Calu3 (cell line): ENCODE measurements at regions not wholly inside any gene's neighbourhood (a gene's known extent, or its start where the extent isn't known, plus 50 kb on each side); places are given as distances from the start of the nearest gene placed in this dataset.

ENCODE experiments used
- BruUV-seq: library from RNA; stranded (reverse); fragments of 400-500 nt; replicated peaks from 2 replicates; lab custom pipeline; 2021; lab: Mats Ljungman, UMichigan
- CTCF ChIA-PET: fragments of 300-600 bp; sonication (Branson Sonifier 250); formaldehyde crosslinking; loops from one replicate; lab custom pipeline; 2022; ENCODE audit warnings: antibody characterized with exemption; lab: Charles Lee
- DNase-seq: peaks from one replicate; pipeline ENCODE4 v3.0.0; 2022
- H3K27ac Mint-ChIP-seq: one replicate; pipeline ENCODE4 v1.8.0; 2022; ENCODE audit warnings: mixed read lengths; ENCODE audit not compliant: unreplicated experiment
- H3K27me3 Mint-ChIP-seq: one replicate; pipeline ENCODE4 v1.8.0; 2022; ENCODE audit warnings: mixed read lengths; ENCODE audit not compliant: unreplicated experiment
- H3K36me3 Mint-ChIP-seq: one replicate; pipeline ENCODE4 v1.8.0; 2022; ENCODE audit warnings: mild to moderate bottlenecking, moderate library complexity, mixed read lengths; ENCODE audit not compliant: insufficient read depth, unreplicated experiment
- H3K4me1 Mint-ChIP-seq: one replicate; pipeline ENCODE4 v1.8.0; 2022; ENCODE audit warnings: mild to moderate bottlenecking, low read depth, mixed read lengths; ENCODE audit not compliant: unreplicated experiment
- H3K4me3 Mint-ChIP-seq: one replicate; pipeline ENCODE4 v1.8.0; 2022; ENCODE audit warnings: mild to moderate bottlenecking, low read depth, moderate library complexity, mixed read lengths; ENCODE audit not compliant: unreplicated experiment
- H3K9me3 Mint-ChIP-seq: one replicate; pipeline ENCODE4 v1.8.0; 2022; ENCODE audit warnings: low read depth, mixed read lengths; ENCODE audit not compliant: unreplicated experiment
- intact Hi-C: fragments of 100-400 bp; cut with micrococcal nuclease; formaldehyde crosslinking; loops from one replicate; pipeline ENCODE4 v1.10.0; 2022; ENCODE audit not compliant: unreplicated experiment
- TF ChIP-seq, protein P1 (sequence below): fragments of 200-600 bp; IDR thresholded peaks from one replicate; pipeline ENCODE4 v1.8.0; 2022; ENCODE audit warnings: antibody characterized with exemption; ENCODE audit not compliant: unreplicated experiment

DNA sequence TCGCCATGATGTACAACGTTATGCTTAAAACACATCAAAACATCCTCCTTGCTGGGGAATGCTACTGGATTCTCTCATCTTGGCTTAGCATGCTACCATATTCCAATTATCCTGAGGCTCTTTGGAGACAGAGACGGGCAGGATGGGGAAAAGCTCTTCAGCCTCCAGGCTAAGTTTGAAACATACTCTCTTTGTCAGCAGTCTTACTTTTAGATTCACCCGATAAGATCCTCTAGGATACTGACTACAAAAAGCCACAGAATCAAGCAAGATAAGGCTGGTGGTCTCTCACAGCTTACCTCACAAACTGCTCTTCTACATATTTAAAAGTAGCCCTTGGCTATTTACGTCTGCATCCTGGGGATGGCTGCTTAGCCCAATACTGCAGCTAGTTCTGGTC lies 72.8 kb upstream of the LRCH1 start:
- Mint-ChIP-seq H3K27me3 (peaks cover 48% of the 10 kb centered on the region), H3K9me3 (no peaks in the 10 kb centered on the region), H3K4me1 (no peaks in the 10 kb centered on the region), H3K4me3 (no peak overlapping the region), H3K27ac (no peak overlapping the region), H3K36me3 (no peaks in the 10 kb centered on the region)
- CTCF ChIA-PET: no interaction called here
- no peak for DNase-seq
- TF ChIP-seq, protein P1, sequence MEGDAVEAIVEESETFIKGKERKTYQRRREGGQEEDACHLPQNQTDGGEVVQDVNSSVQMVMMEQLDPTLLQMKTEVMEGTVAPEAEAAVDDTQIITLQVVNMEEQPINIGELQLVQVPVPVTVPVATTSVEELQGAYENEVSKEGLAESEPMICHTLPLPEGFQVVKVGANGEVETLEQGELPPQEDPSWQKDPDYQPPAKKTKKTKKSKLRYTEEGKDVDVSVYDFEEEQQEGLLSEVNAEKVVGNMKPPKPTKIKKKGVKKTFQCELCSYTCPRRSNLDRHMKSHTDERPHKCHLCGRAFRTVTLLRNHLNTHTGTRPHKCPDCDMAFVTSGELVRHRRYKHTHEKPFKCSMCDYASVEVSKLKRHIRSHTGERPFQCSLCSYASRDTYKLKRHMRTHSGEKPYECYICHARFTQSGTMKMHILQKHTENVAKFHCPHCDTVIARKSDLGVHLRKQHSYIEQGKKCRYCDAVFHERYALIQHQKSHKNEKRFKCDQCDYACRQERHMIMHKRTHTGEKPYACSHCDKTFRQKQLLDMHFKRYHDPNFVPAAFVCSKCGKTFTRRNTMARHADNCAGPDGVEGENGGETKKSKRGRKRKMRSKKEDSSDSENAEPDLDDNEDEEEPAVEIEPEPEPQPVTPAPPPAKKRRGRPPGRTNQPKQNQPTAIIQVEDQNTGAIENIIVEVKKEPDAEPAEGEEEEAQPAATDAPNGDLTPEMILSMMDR: no peak
- intact Hi-C loops: no loop called here
- BruUV-seq: no TSS peak

DNA sequence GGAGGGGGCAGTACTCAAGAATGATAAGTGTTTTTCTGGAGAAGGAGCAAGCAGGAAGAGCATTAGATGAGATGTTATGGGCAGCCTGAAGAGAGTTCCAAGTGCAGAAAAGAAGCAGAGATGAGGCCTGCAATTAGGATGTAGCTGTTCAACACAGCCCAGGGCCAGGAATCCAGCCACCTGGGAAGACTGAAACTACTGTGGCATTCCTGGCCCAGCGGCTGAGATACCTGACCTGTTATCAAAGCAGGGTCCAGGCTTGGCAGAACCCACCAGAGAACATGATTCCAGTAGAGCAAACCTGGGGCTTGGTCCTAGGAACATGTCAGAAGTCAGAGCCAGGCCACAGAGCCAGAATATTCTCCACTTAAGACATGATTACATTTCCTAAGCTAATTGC lies 73.3 kb upstream of the LRCH1 start:
- H3K27ac Mint-ChIP-seq: no peak overlapping the region
- peaks cover 48% of the 10 kb centered on the region for H3K27me3 Mint-ChIP-seq
- no peak for DNase-seq
- H3K4me3 Mint-ChIP-seq: no peak overlapping the region
- no peaks in the 10 kb centered on the region for H3K36me3 Mint-ChIP-seq
- H3K4me1 Mint-ChIP-seq: no peaks in the 10 kb centered on the region
- CTCF ChIA-PET: no interaction called here
- H3K9me3 Mint-ChIP-seq: no peaks in the 10 kb centered on the region
- TF ChIP-seq, protein P1: no peak
- BruUV-seq: no TSS peak
- intact Hi-C loops: no loop called here

DNA sequence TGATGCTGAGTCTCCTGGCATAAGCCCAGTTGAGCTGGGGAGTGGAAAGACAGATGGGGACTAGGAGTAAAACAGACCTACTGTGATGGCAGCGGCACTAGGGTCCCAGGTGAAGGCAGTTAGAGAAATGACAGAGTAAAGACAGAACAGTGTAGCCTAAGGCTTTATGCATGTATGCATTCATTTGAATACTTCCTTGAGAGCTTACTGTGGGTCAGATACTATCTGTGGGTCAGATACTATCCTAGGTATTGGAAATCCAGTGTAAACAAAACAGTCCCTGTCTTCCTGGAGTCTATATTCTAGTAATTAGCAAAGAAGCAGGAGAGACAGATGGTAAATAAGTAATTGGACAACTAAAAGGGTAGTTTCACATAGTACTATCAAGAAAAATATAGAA lies 73.7 kb upstream of the LRCH1 start:
- H3K36me3 Mint-ChIP-seq: no peaks in the 10 kb centered on the region
- BruUV-seq: no TSS peak
- intact Hi-C loops: no loop called here
- DNase-seq: no peak
- no peaks in the 10 kb centered on the region for H3K4me1 Mint-ChIP-seq
- no peaks in the 10 kb centered on the region for H3K9me3 Mint-ChIP-seq
- CTCF ChIA-PET: no interaction called here
- TF ChIP-seq, protein P1: no peak
- no peak overlapping the region for H3K4me3 Mint-ChIP-seq
- no peak overlapping the region for H3K27ac Mint-ChIP-seq
- peaks cover 48% of the 10 kb centered on the region for H3K27me3 Mint-ChIP-seq

DNA sequence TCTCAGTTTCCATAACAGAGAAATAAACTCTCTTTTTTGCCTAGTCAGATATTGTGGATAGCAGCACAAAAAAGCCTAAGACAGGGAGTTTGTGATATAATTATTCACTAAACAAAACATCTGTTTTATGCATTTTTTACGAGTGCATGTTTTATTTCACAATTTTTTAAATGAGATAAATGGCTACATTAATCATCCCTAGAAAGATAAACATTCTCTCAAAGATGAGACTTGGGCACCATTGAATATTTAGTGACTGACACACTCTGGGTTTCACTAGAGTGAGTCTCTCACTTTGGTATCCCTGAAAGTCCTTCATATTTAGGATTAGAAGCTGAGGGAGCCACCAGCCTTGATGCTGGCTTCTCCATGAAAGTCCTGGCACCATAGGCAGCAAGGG lies 74.3 kb upstream of the LRCH1 start:
- Mint-ChIP-seq H3K27me3 (peaks cover 48% of the 10 kb centered on the region), H3K36me3 (no peaks in the 10 kb centered on the region), H3K9me3 (no peaks in the 10 kb centered on the region), H3K4me3 (no peak overlapping the region), H3K4me1 (no peaks in the 10 kb centered on the region), H3K27ac (no peak overlapping the region)
- intact Hi-C loops: no loop called here
- TF ChIP-seq, protein P1: no peak
- no TSS peak for BruUV-seq
- CTCF ChIA-PET: no interaction called here
- no peak for DNase-seq

DNA sequence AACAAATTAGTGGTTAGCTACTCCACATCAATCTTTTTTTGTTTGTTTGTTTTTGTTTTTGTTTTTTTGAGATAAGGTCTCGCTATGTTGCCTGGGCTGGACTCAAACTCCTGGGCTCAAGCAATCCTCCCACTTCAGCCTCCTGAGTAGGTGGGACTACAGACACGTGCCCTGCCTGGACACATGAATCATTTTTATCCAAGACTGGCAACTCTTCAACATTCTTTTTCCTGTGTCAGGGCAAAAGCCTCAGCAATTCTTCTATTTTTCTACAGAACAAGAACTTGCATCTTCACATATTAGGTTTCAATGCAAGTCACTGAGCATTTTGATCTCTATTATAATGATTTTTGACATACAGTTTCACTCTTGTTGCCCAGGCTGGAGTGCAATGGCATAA lies 76.8 kb upstream of the LRCH1 start:
- Mint-ChIP-seq H3K36me3 (no peaks in the 10 kb centered on the region), H3K9me3 (no peaks in the 10 kb centered on the region), H3K4me1 (no peaks in the 10 kb centered on the region), H3K4me3 (no peak overlapping the region), H3K27ac (no peak overlapping the region), H3K27me3 (peaks cover 31% of the 10 kb centered on the region)
- intact Hi-C loops: no loop called here
- CTCF ChIA-PET: interaction anchor here (0.5 kb wide), 1 partner anchor 13 kb away, joined by 3 read pairs; no protein-coding TSS in a partner anchor
- no peak for DNase-seq
- TF ChIP-seq, protein P1: no peak
- BruUV-seq: no TSS peak
